H1 (cell line): ENCODE measurements at regions not wholly inside any gene's neighbourhood (a gene's known extent, or its start where the extent isn't known, plus 50 kb on each side); places are given as distances from the start of the nearest gene placed in this dataset.

Source experiments
- CTCF ChIA-PET: fragments of 300-600 bp; sonication (Branson Sonifier 250); formaldehyde crosslinking; loops from one replicate; lab custom pipeline; 2021; ENCODE audit not compliant: partially characterized antibody; lab: Charles Lee
- POLR2A ChIA-PET: fragments of 300-600 bp; sonication (Branson Sonifier 250); formaldehyde crosslinking; loops from one replicate; lab custom pipeline; 2021; ENCODE audit warnings: inconsistent platforms; ENCODE audit not compliant: partially characterized antibody; lab: Charles Lee
- DNase-seq, 2 experiments: peaks; one replicate each; pipeline versions ENCODE4 v3.0.0 to v3.0.0-alpha.2; 2010 to 2022; ENCODE audit warnings: low spot score in 2 of 2, low read depth in 1 of 2, mixed read lengths in 1 of 2
- FAIRE-seq: peaks from 2 replicates; lab custom pipeline; 2011; peaks lifted over from hg19 to GRCh38; lab: Jason Lieb, UNC
- H2AFZ ChIP-seq: 2 replicates; pipeline ENCODE4 v1.8.1; 2012; ENCODE audit warnings: low read length, inconsistent platforms
- H2AK5ac ChIP-seq: 2 replicates; pipeline ENCODE4 v1.6.1; 2013; ENCODE audit warnings: low read depth, low read length
- H2BK120ac ChIP-seq: replicated peaks from 2 replicates; pipeline ENCODE3; 2013; ENCODE audit warnings: low read depth, low read length, inconsistent platforms
- H2BK12ac ChIP-seq: 2 replicates; pipeline ENCODE4 v1.6.1; 2013; ENCODE audit warnings: low read depth, low read length
- H2BK15ac ChIP-seq: 2 replicates; pipeline ENCODE4 v1.6.1; 2013; ENCODE audit warnings: low read length
- H2BK20ac ChIP-seq: 2 replicates; pipeline ENCODE4 v1.6.1; 2013; ENCODE audit warnings: low read length
- H2BK5ac ChIP-seq: 2 replicates; pipeline ENCODE4 v1.6.1; 2013; ENCODE audit warnings: low read depth, low read length
- H3K14ac ChIP-seq: 2 replicates; pipeline ENCODE4 v1.6.1; 2013; ENCODE audit warnings: inconsistent platforms; ENCODE audit not compliant: insufficient read length
- H3K18ac ChIP-seq: 2 replicates; pipeline ENCODE4 v1.6.1; 2013; ENCODE audit warnings: low read length; ENCODE audit errors: extremely low read depth
- H3K23ac ChIP-seq: 2 replicates; pipeline ENCODE4 v1.6.1; 2013; ENCODE audit warnings: inconsistent platforms; ENCODE audit not compliant: insufficient read length
- H3K23me2 ChIP-seq: 2 replicates; pipeline ENCODE4 v1.6.1; 2013; ENCODE audit warnings: low read depth, low read length
- H3K27ac ChIP-seq: 2 replicates; pipeline ENCODE4 v1.6.1; 2011; ENCODE audit warnings: low read depth, low read length, inconsistent platforms
- H3K27me3 ChIP-seq, 4 experiments: replicated peaks in 1 of 4; 1 replicate in 1 of 4; 2 replicates in 3 of 4; pipeline versions ENCODE4 v1.6.1 to v1.8.1; 2011 to 2013; ENCODE audit warnings: low read length in 3 of 4, mild to moderate bottlenecking in 3 of 4, inconsistent platforms in 2 of 4, mixed read lengths in 2 of 4, moderate library complexity in 1 of 4; ENCODE audit not compliant: control insufficient read depth in 3 of 4, insufficient read depth in 3 of 4; ENCODE audit errors: extremely low read depth in 1 of 4
- H3K36me3 ChIP-seq, 4 experiments: 2 replicates each; pipeline versions ENCODE4 v1.6.1 to v1.8.1; 2011 to 2013; ENCODE audit warnings: mild to moderate bottlenecking in 4 of 4, low read length in 3 of 4, moderate library complexity in 2 of 4, control low read depth in 1 of 4, inconsistent platforms in 1 of 4; ENCODE audit not compliant: insufficient read depth in 4 of 4, control insufficient read depth in 2 of 4
- H3K4ac ChIP-seq: replicated peaks from 2 replicates; pipeline ENCODE3; 2013; ENCODE audit warnings: low read length, low read depth, mixed read lengths, inconsistent platforms; ENCODE audit not compliant: insufficient read length
- H3K4me1 ChIP-seq, 4 experiments: replicated peaks in 1 of 4; 1 replicate in 1 of 4; 2 replicates in 3 of 4; pipeline versions ENCODE4 v1.6.1 to v1.8.1; 2011 to 2013; ENCODE audit warnings: low read length in 3 of 4, inconsistent platforms in 2 of 4, mixed read lengths in 1 of 4; ENCODE audit not compliant: insufficient read depth in 4 of 4, control insufficient read depth in 3 of 4
- H3K4me2 ChIP-seq, 2 experiments: 2 replicates each; pipeline versions ENCODE4 v1.6.1 to v1.8.1; 2011 to 2013; ENCODE audit warnings: low read depth in 2 of 2, low read length in 2 of 2, control low read depth in 1 of 2, inconsistent platforms in 1 of 2, mild to moderate bottlenecking in 1 of 2; ENCODE audit not compliant: insufficient read depth in 1 of 2
- H3K4me3 ChIP-seq, 4 experiments: fragments of 200-600, 300-600 bp in 1 of 4; sonication (generic), shearing (Covaris generic), sonication (Bioruptor Twin) in 1 of 4; 2 replicates each; pipeline versions ENCODE4 v1.5.1 to v1.8.1; 2011 to 2016; ENCODE audit warnings: low read length in 4 of 4, low read depth in 3 of 4, control low read depth in 2 of 4, inconsistent platforms in 2 of 4, mild to moderate bottlenecking in 2 of 4, mixed read lengths in 1 of 4, moderate library complexity in 1 of 4; ENCODE audit not compliant: insufficient read depth in 2 of 4; ENCODE audit errors: extremely low read depth in 1 of 4
- H3K56ac ChIP-seq: replicated peaks from 2 replicates; pipeline ENCODE3; 2013; ENCODE audit warnings: low read depth, mild to moderate bottlenecking, mixed read lengths, low read length, inconsistent platforms; ENCODE audit not compliant: insufficient read length
- H3K79me1 ChIP-seq: 2 replicates; pipeline ENCODE4 v1.6.1; 2013; ENCODE audit warnings: low read depth, low read length, control low read depth
- H3K79me2 ChIP-seq, 2 experiments: 2 replicates each; pipeline versions ENCODE4 v1.6.1 to v1.8.1; 2012 to 2013; ENCODE audit warnings: low read length in 2 of 2, mild to moderate bottlenecking in 2 of 2, inconsistent platforms in 1 of 2; ENCODE audit not compliant: insufficient read depth in 2 of 2, control insufficient read depth in 1 of 2
- H3K9ac ChIP-seq, 4 experiments: replicated peaks in 1 of 4; 1 replicate in 1 of 4; 2 replicates in 3 of 4; pipeline versions ENCODE4 v1.6.1 to v1.8.1; 2011 to 2013; ENCODE audit warnings: low read depth in 3 of 4, low read length in 3 of 4, control low read depth in 2 of 4, mild to moderate bottlenecking in 2 of 4, moderate library complexity in 2 of 4, inconsistent platforms in 1 of 4; ENCODE audit errors: extremely low read depth in 1 of 4
- H3K9me3 ChIP-seq, 2 experiments: 2 replicates each; pipeline versions ENCODE4 v1.6.1 to v1.8.1; 2012 to 2013; ENCODE audit warnings: mild to moderate bottlenecking in 2 of 2, moderate library complexity in 2 of 2, control low read depth in 1 of 2, inconsistent platforms in 1 of 2, low read depth in 1 of 2, low read length in 1 of 2, mixed read lengths in 1 of 2; ENCODE audit not compliant: insufficient read depth in 2 of 2
- H4K20me1 ChIP-seq, 2 experiments: replicated peaks in 1 of 2; 2 replicates each; pipeline versions ENCODE3 to v1.8.1; 2011 to 2013; ENCODE audit warnings: inconsistent platforms in 2 of 2, low read length in 2 of 2, mild to moderate bottlenecking in 1 of 2; ENCODE audit not compliant: insufficient read depth in 2 of 2, control insufficient read depth in 1 of 2
- H4K5ac ChIP-seq: 2 replicates; pipeline ENCODE4 v1.6.1; 2013; ENCODE audit warnings: low read length, low read depth, mixed read lengths, inconsistent platforms; ENCODE audit not compliant: insufficient read length
- H4K8ac ChIP-seq: 2 replicates; pipeline ENCODE4 v1.8.0; 2013; ENCODE audit warnings: mild to moderate bottlenecking, moderate library complexity, low read length, inconsistent platforms; ENCODE audit not compliant: insufficient read depth; ENCODE audit errors: extremely low read depth
- H4K91ac ChIP-seq: replicated peaks from 2 replicates; pipeline ENCODE3; 2013; ENCODE audit warnings: low read length, mixed read lengths, inconsistent platforms; ENCODE audit not compliant: insufficient read length
- BRCA1 ChIP-seq: IDR thresholded peaks from 2 replicates; pipeline ENCODE4 v1.6.1; 2012; ENCODE audit warnings: low read depth, low read length, improper control_type of control experiment
- CBX8 ChIP-seq: fragments of 300-800, 300-1000 bp; sonication (generic); IDR thresholded peaks from 2 replicates; pipeline ENCODE4 v1.7.1; 2016; ENCODE audit warnings: low read depth, low read length, borderline replicate concordance
- CEBPB ChIP-seq: IDR thresholded peaks from 2 replicates; pipeline ENCODE4 v1.6.1; 2012; ENCODE audit warnings: low read depth, low read length
- CREB1 ChIP-seq: IDR thresholded peaks from 2 replicates; pipeline ENCODE4 v1.6.1; 2012; ENCODE audit warnings: inconsistent platforms
- CTCF ChIP-seq, 3 experiments: IDR thresholded peaks; 1 replicate in 2 of 3; 2 replicates in 1 of 3; pipeline versions ENCODE4 v1.5.1 to v1.6.1; 2011; ENCODE audit warnings: low read length in 3 of 3, mild to moderate bottlenecking in 3 of 3, inconsistent platforms in 2 of 3, low read depth in 1 of 3, moderate library complexity in 1 of 3; ENCODE audit not compliant: insufficient read depth in 1 of 3; ENCODE audit errors: control extremely low read depth in 1 of 3
- FOSL1 ChIP-seq: IDR thresholded peaks from 2 replicates; pipeline ENCODE4 v1.6.1; 2011; ENCODE audit warnings: mild to moderate bottlenecking, low read depth, low read length, moderate library complexity; ENCODE audit not compliant: insufficient read depth
- GTF2F1 ChIP-seq: IDR thresholded peaks from 2 replicates; pipeline ENCODE4 v1.6.1; 2012; ENCODE audit warnings: low read depth, low read length, improper control_type of control experiment, borderline replicate concordance
- KDM1A ChIP-seq: fragments of 200-600, 300-600 bp; sonication (generic); IDR thresholded peaks from 2 replicates; pipeline ENCODE4 v1.7.1; 2016; ENCODE audit warnings: mild to moderate bottlenecking, low read length, borderline replicate concordance
- MAFK ChIP-seq: IDR thresholded peaks from 2 replicates; pipeline ENCODE4 v1.6.1; 2012; ENCODE audit warnings: low read depth, mild to moderate bottlenecking, improper control_type of control experiment, low read length
- MAX ChIP-seq: IDR thresholded peaks from 2 replicates; pipeline ENCODE4 v1.6.1; 2012; ENCODE audit warnings: inconsistent platforms
- RAD21 ChIP-seq, 2 experiments: IDR thresholded peaks in 1 of 2; conservative IDR thresholded peaks in 1 of 2; 2 replicates each; pipeline ENCODE4 v1.6.1; 2011; ENCODE audit warnings: low read depth in 2 of 2, low read length in 2 of 2, improper control_type of control experiment in 1 of 2, inconsistent platforms in 1 of 2, mild to moderate bottlenecking in 1 of 2, moderate library complexity in 1 of 2
- SRF ChIP-seq: IDR thresholded peaks from 2 replicates; pipeline ENCODE4 v1.6.1; 2011; ENCODE audit warnings: mild to moderate bottlenecking, low read depth, low read length, moderate library complexity
- WGBS, 2 experiments: shearing (Covaris generic) in 1 of 2; methylation state at CpG; one replicate each; pipeline versions ENCODE4 v1.1.6 to v1.1.7; 2013 to 2015; ENCODE audit warnings: low lambda C conversion rate in 2 of 2, mixed read lengths in 2 of 2, inconsistent platforms in 1 of 2, low coverage in 1 of 2, missing lambda C conversion rate in 1 of 2; ENCODE audit not compliant: insufficient replicate concordance in 2 of 2, insufficient coverage in 1 of 2, insufficient read length in 1 of 2; ENCODE audit errors: extremely low coverage in 1 of 2, missing lambda C conversion rate in 1 of 2; 5-methylcytosine and 5-hydroxymethylcytosine counted together

- Histone ChIP-seq H3K4me2 (no peak overlapping the region), H4K8ac (no peak overlapping the region), H3K4me1 (peaks cover 0 to 4% (median 0%) of the 10 kb centered on the region in 4 experiments; a peak in 1 of 7 replicates), H3K36me3 (no peaks in the 10 kb centered on the region), H3K27ac (no peak overlapping the region), H3K23ac (no peak overlapping the region), H3K18ac (no peak overlapping the region), H4K20me1 (no peaks in the 10 kb centered on the region), H3K4ac (no peak overlapping the region), H2BK15ac (no peak overlapping the region), H3K9ac (no peak overlapping the region), H4K5ac (no peak overlapping the region), H3K56ac (no peak overlapping the region), H2AFZ (peak overlapping the region; percentile 41; the same call in 1 of the 2 replicates), H3K27me3 (no peaks in the 10 kb centered on the region), H3K23me2 (no peaks in the 10 kb centered on the region), H2BK120ac (no peak overlapping the region), H2BK20ac (no peak overlapping the region), H4K91ac (no peak overlapping the region), H3K14ac (no peak overlapping the region), H2BK12ac (no peak overlapping the region), H3K4me3 (no peak overlapping the region), H3K9me3 (no peaks in the 10 kb centered on the region), H3K79me1 (no peaks in the 10 kb centered on the region), H2BK5ac (no peak overlapping the region), H3K79me2 (no peaks in the 10 kb centered on the region), H2AK5ac (no peak overlapping the region)
- FAIRE-seq = no peak
- 78% methylated on average over 2 of the region's 2 CpGs; no CpG with 5 or more reads in 1 of the 2 experiments for WGBS, 2 experiments
- no peak for DNase-seq
- ChIA-PET POLR2A (interaction anchor here (0.6 kb wide), 1 partner anchor 1915 kb away, joined by 3 read pairs; no protein-coding TSS in a partner anchor), CTCF (interaction anchor here (0.7 to 3.2 kb wide), 4 partner anchors 13 to 331 kb away, joined by 3 to 13 read pairs (median 4); no protein-coding TSS in a partner anchor)
- TF ChIP-seq BRCA1 = no peak
- no peak for TF ChIP-seq CEBPB
- TF ChIP-seq GTF2F1 = no peak
- no peak for TF ChIP-seq SRF
- TF ChIP-seq CREB1 = no peak
- no peak for TF ChIP-seq KDM1A
- no peak for TF ChIP-seq RAD21 (IDR thresholded peaks at IDR 0.05 in 1 of 2, conservative IDR thresholded peaks at IDR 0.05 in 1 of 2; ENCODE audit: low read depth in 2 of 2, low read length in 2 of 2)
- TF ChIP-seq FOSL1 = no peak
- no peak for TF ChIP-seq MAFK
- no peak for TF ChIP-seq CTCF (IDR thresholded peaks at IDR 0.05; ENCODE audit: control extremely low read depth in 1 of 3, insufficient read depth in 1 of 3, low read depth in 1 of 3, low read length in 3 of 3)
- no peak for TF ChIP-seq CBX8
- no peak for TF ChIP-seq MAX
Observed at GRCh38 chr2:220068846-220069245, 441.4 kb downstream of the SLC4A3 start.
